Mesothelial cell of epicardium (in vitro differentiated cells): ENCODE measurements at regions not wholly inside any gene's neighbourhood (a gene's known extent, or its start where the extent isn't known, plus 50 kb on each side); places are given as distances from the start of the nearest gene placed in this dataset.
A peak's percentile ranks its signal among the peaks of the same experiment; 100 is the strongest.
"Not testable (repeated sequence)": the region's sequence is repeated elsewhere in the genome, so short reads cannot be mapped to it uniquely, and the experiment has no call there.

Experiments
- DNase-seq, 2 experiments: peaks; one replicate each; pipeline ENCODE4 v3.0.0; 2021; ENCODE audit warnings: low spot score in 2 of 2; ENCODE audit not compliant: unreplicated experiment in 2 of 2
- H3K27ac Mint-ChIP-seq: 2 replicates; pipeline ENCODE4 v1.8.0; 2021; ENCODE audit warnings: mixed read lengths
- H3K27me3 Mint-ChIP-seq: 2 replicates; pipeline ENCODE4 v1.8.0; 2021; ENCODE audit warnings: low read depth, mixed read lengths
- H3K36me3 Mint-ChIP-seq: 2 replicates; pipeline ENCODE4 v1.8.0; 2021; ENCODE audit warnings: mixed read lengths
- H3K4me1 Mint-ChIP-seq: 2 replicates; pipeline ENCODE4 v1.8.0; 2021; ENCODE audit warnings: mixed read lengths
- H3K4me3 Mint-ChIP-seq: 2 replicates; pipeline ENCODE4 v1.8.0; 2021; ENCODE audit warnings: mild to moderate bottlenecking, moderate library complexity, mixed read lengths
- H3K9me3 Mint-ChIP-seq: 2 replicates; pipeline ENCODE4 v1.8.0; 2021; ENCODE audit warnings: mixed read lengths
- TF ChIP-seq, protein P1 (sequence below): fragments of 200-600 bp; sonication (generic); IDR thresholded peaks from one replicate; pipeline ENCODE4 v1.5.0; 2021; ENCODE audit warnings: antibody characterized with exemption; ENCODE audit not compliant: unreplicated experiment

DNA sequence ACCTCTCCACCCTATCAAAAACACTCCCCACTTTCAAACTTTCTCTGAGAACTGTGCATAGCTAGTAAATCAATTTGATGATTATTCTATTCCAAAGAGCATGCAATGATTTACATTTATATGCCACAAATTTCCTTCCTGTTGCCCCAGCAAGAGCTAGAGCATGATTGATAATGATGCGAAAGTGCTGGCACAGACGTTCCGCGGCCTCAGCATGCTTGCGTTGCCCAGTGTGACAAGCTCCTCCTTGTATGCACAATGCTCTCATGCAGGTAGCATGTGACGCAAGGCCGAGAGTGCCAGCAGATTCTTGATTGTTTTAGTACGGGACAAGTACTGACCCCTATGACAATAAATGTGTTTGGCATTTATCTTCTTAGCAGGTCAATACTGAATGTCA lies 696.3 kb upstream of the SLC35B3 start:
- H3K36me3 Mint-ChIP-seq = no peaks in the 10 kb centered on the region
- TF ChIP-seq, protein P1, sequence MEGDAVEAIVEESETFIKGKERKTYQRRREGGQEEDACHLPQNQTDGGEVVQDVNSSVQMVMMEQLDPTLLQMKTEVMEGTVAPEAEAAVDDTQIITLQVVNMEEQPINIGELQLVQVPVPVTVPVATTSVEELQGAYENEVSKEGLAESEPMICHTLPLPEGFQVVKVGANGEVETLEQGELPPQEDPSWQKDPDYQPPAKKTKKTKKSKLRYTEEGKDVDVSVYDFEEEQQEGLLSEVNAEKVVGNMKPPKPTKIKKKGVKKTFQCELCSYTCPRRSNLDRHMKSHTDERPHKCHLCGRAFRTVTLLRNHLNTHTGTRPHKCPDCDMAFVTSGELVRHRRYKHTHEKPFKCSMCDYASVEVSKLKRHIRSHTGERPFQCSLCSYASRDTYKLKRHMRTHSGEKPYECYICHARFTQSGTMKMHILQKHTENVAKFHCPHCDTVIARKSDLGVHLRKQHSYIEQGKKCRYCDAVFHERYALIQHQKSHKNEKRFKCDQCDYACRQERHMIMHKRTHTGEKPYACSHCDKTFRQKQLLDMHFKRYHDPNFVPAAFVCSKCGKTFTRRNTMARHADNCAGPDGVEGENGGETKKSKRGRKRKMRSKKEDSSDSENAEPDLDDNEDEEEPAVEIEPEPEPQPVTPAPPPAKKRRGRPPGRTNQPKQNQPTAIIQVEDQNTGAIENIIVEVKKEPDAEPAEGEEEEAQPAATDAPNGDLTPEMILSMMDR = no peak
- no peak for DNase-seq
- H3K27ac Mint-ChIP-seq = no peak overlapping the region
- H3K9me3 Mint-ChIP-seq = peaks cover 7% of the 10 kb centered on the region
- no peaks in the 10 kb centered on the region for H3K27me3 Mint-ChIP-seq
- H3K4me3 Mint-ChIP-seq = peak overlapping the region; percentile 22
- H3K4me1 Mint-ChIP-seq = peaks cover 19% of the 10 kb centered on the region

DNA sequence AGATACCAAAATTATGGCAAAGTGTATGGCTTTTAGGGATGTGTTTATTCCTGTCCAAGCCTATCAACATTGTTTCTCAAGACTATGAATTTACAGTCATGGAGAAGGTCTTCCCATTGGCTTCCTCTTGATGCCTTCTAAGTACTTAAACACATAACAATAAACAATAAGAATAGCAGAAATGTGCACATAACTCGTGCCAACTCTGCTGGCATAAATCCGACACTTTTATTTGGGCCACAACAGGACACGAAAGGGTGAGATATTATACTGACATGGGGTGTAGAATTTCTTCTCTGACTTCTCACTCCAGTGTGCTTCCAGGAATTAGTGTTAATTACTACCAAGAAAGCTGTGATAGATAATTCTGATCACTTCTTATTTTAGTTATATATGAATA lies 695.9 kb upstream of the SLC35B3 start:
- Mint-ChIP-seq H3K27me3 (no peaks in the 10 kb centered on the region), H3K36me3 (no peaks in the 10 kb centered on the region), H3K4me1 (peaks cover 19% of the 10 kb centered on the region), H3K9me3 (peaks cover 7% of the 10 kb centered on the region), H3K4me3 (no peak overlapping the region), H3K27ac (no peak overlapping the region)
- DNase-seq = no peak
- TF ChIP-seq, protein P1 = no peak

DNA sequence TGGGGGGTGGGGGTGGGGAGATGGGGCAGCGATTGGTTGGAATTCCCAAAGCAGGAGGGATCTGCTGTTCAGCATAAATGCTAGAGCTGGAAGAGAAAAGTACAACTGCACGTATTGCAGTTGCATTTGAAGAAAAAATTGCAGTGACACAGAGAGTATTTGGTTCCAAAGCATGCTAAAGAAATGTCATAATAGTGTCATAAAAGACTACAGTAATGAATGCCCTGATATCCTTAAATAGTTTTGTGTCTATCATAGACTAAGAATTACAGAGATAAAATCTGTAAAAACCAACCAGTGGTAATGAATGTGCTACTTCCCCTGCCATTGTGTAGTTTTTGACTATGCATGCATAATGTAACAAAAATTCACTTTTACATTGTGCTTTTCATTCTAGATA lies 693.6 kb upstream of the SLC35B3 start:
- H3K4me3 Mint-ChIP-seq = no peak overlapping the region
- no peak for DNase-seq
- H3K27me3 Mint-ChIP-seq = no peaks in the 10 kb centered on the region
- H3K9me3 Mint-ChIP-seq = peaks cover 7% of the 10 kb centered on the region
- no peaks in the 10 kb centered on the region for H3K36me3 Mint-ChIP-seq
- H3K27ac Mint-ChIP-seq = no peak overlapping the region
- TF ChIP-seq, protein P1 = no peak
- peaks cover 15% of the 10 kb centered on the region for H3K4me1 Mint-ChIP-seq

DNA sequence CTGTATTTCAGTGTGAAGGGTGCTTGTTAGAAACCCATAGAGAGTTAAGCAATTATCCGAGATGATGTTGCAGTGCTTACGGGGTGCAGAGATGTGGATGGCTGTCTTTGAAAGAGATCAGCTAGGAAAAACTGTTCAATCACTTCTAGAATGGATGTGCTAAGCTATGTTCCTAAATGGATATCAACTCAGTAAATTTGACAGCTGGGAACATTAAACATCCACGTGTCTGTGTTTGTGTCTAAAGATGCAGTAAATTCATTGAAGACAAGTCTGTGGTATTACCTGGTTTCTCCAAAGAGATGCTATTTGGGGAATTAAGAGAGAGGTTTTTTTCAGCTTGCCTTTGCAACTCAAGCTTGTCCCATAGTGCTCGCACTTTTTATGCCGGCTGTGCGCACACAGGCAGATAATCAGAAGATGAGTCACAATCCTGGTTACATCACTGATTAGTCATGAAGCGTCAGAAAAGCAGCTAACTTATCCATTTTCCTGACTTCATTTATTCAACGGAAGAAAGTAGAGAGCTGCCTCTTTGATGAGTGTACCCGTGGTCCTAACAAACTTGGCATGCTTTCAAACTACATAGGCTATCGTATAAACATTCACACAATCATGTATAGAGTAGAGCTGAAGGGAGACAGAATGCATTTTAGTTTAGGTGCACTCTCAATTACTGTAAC lies 691.7 kb upstream of the SLC35B3 start:
- TF ChIP-seq, protein P1 = no peak
- H3K9me3 Mint-ChIP-seq = peaks cover 7% of the 10 kb centered on the region
- H3K4me1 Mint-ChIP-seq = peaks cover 9% of the 10 kb centered on the region
- no peaks in the 10 kb centered on the region for H3K36me3 Mint-ChIP-seq
- no peak overlapping the region for H3K27ac Mint-ChIP-seq
- H3K4me3 Mint-ChIP-seq = no peak overlapping the region
- DNase-seq = no peak
- no peaks in the 10 kb centered on the region for H3K27me3 Mint-ChIP-seq

DNA sequence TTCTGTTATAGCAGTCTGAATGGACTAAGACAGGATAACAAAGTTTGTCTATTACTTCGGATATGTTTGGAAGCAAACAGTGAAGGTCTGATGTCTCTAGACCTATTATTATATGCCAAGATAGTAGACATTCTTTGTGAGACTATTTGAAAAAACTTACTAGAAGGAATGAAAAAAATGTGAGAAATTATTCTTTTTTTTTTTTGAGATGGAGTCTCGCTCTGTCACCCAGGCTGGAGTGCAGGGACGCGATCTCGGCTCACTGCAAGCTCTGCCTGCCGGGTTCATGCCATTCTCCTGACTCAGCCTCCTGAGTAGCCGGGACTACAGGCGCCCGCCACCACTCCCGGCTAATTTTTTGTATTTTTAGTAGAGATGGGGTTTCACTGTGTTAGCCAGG lies 690.7 kb upstream of the SLC35B3 start:
- H3K36me3 Mint-ChIP-seq, H3K4me3 Mint-ChIP-seq, H3K9me3 Mint-ChIP-seq: not testable (repeated sequence)

DNA sequence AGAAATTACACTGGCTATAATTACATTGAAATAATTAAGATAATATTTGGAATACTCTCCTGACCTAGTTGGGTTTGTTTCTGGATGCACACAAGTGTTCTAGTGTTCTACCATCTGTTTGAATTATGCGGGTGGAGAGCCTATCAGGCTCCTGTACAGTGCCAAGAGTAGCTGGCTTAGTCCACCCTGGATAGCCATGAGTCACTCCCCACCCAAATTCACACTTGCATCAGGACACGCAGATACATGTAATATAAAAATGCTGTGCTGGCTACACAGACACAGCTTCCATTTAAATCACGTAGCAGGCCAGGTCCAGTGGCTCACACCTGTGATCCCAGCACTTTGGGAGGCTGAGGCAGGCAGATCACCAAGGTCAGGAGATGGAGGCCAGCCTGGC lies 686.2 kb upstream of the SLC35B3 start:
- TF ChIP-seq, protein P1 = no peak
- Mint-ChIP-seq H3K4me3 (no peak overlapping the region), H3K27me3 (no peaks in the 10 kb centered on the region), H3K36me3 (no peaks in the 10 kb centered on the region), H3K4me1 (no peaks in the 10 kb centered on the region), H3K9me3 (no peaks in the 10 kb centered on the region), H3K27ac (no peak overlapping the region)
- DNase-seq = no peak

More for the DNA sequence above, 690.7 kb upstream of the SLC35B3 start:
- not testable (repeated sequence) for DNase-seq, H3K27me3 Mint-ChIP-seq, H3K27ac Mint-ChIP-seq, H3K4me1 Mint-ChIP-seq
